Gastroesophageal sphincter (tissue), 4 donors: ENCODE measurements at regions not wholly inside any gene's neighbourhood (a gene's known extent, or its start where the extent isn't known, plus 50 kb on each side); places are given as distances from the start of the nearest gene placed in this dataset.

ENCODE experiments used
- ATAC-seq: fragments of 150-250 bp; one replicate; pipeline ENCODE4 v1.9.1; 2016; ENCODE audit warnings: mild to moderate bottlenecking, moderate library complexity
- H3K27ac ChIP-seq, 4 donors: fragments of 200-600 bp; sonication (generic) in 3 of 4; 1 replicate in 3 of 4; 2 replicates in 1 of 4; pipeline ENCODE4 v1.5.1; 2016 to 2019
- H3K27me3 ChIP-seq: fragments of 200-600 bp; sonication (generic); one replicate; pipeline ENCODE4 v1.5.1; 2019
- H3K36me3 ChIP-seq, 2 donors: fragments of 200-600 bp; sonication (generic); one replicate each; pipeline ENCODE4 v1.5.1; 2019; ENCODE audit warnings: control low read depth in 1 of 2
- H3K4me1 ChIP-seq, 3 donors: fragments of 200-600 bp; sonication (generic); 1 replicate in 2 of 3; 2 replicates in 1 of 3; pipeline ENCODE4 v1.5.1; 2016 to 2019; ENCODE audit warnings: control low read depth in 2 of 3
- H3K4me3 ChIP-seq, 2 donors: fragments of 200-600 bp; sonication (generic); one replicate each; pipeline ENCODE4 v1.5.1; 2019; ENCODE audit warnings: mild to moderate bottlenecking in 1 of 2, moderate library complexity in 1 of 2
- H3K9me3 ChIP-seq, 3 donors: fragments of 200-600 bp; sonication (generic); one replicate each; pipeline ENCODE4 v1.5.1; 2017 to 2019; ENCODE audit warnings: control low read depth in 2 of 3
- CTCF ChIP-seq, 4 experiments: fragments of 200-600 bp in 2 of 4; fragments of 450-650 bp in 2 of 4; sonication (generic) in 1 of 4; IDR thresholded peaks; one replicate each; pipeline ENCODE4 v1.5.1; 2017 to 2019; ENCODE audit warnings: antibody characterized with exemption in 4 of 4, mild to moderate bottlenecking in 2 of 4, moderate library complexity in 2 of 4
- EP300 ChIP-seq: sonication (generic); formaldehyde crosslinking; IDR thresholded peaks from one replicate; pipeline ENCODE4 v1.6.1; 2017; ENCODE audit warnings: antibody characterized with exemption, mild to moderate bottlenecking
- POLR2A ChIP-seq, 2 donors: fragments of 450-650 bp; IDR thresholded peaks; one replicate each; pipeline ENCODE4 v1.6.1; 2017; ENCODE audit warnings: antibody characterized with exemption in 2 of 2, mild to moderate bottlenecking in 2 of 2, moderate library complexity in 1 of 2
- POLR2AphosphoS5 ChIP-seq: sonication (generic); formaldehyde crosslinking; IDR thresholded peaks from one replicate; pipeline ENCODE4 v1.6.1; 2017; ENCODE audit warnings: antibody characterized with exemption
- WGBS, 2 donors: methylation state at CpG; one replicate each; pipeline ENCODE4 v1.1.5; 2018; ENCODE audit warnings: low coverage in 1 of 2; 5-methylcytosine and 5-hydroxymethylcytosine counted together

GRCh38 chr15:29962407-29962806, 120.3 kb upstream of the GOLGA8J start:
- Histone ChIP-seq H3K4me1 (no peaks in the 10 kb centered on the region), H3K4me3 (no peak overlapping the region), H3K36me3 (no peaks in the 10 kb centered on the region), H3K9me3 (no peaks in the 10 kb centered on the region), H3K27me3 (peaks cover 24% of the 10 kb centered on the region), H3K27ac (no peak overlapping the region)
- TF ChIP-seq POLR2AphosphoS5 (no peak), POLR2A (IDR thresholded peaks at IDR 0.05) (no peak), CTCF (IDR thresholded peaks at IDR 0.05) (no peak), EP300 (no peak)
- ATAC-seq, result no peak
- WGBS, 2 donors, result 75 to 88% methylated on average over 1 of the region's 1 CpG

- no peak for ATAC-seq
- WGBS, 2 donors, result 70% methylated on average over 4 to 9 of the region's 9 CpGs
- TF ChIP-seq POLR2AphosphoS5 (no peak), CTCF (IDR thresholded peaks at IDR 0.05) (no peak)
- no peaks in the 10 kb centered on the region for H3K4me1 ChIP-seq
- H3K36me3 ChIP-seq, result no peaks in the 10 kb centered on the region
- no peak overlapping the region for H3K4me3 ChIP-seq
- peaks cover 15% of the 10 kb centered on the region for H3K27me3 ChIP-seq
- no peaks in the 10 kb centered on the region for H3K9me3 ChIP-seq
- no peak overlapping the region for H3K27ac ChIP-seq
Observed at GRCh38 chr15:29959384-29960137, 123.2 kb upstream of the GOLGA8J start.

GRCh38 chr15:29952225-29952624, 130.0 kb upstream of the TJP1 start:
- no peak for TF ChIP-seq CTCF (IDR thresholded peaks at IDR 0.05)
- no peak for TF ChIP-seq EP300
- TF ChIP-seq POLR2A (IDR thresholded peaks at IDR 0.05), result no peak
- TF ChIP-seq POLR2AphosphoS5, result no peak
- no peak for ATAC-seq
- no peaks in the 10 kb centered on the region for H3K9me3 ChIP-seq
- no peak overlapping the region for H3K4me3 ChIP-seq
- no peaks in the 10 kb centered on the region for H3K4me1 ChIP-seq
- no peaks in the 10 kb centered on the region for H3K36me3 ChIP-seq
- no peaks in the 10 kb centered on the region for H3K27me3 ChIP-seq
- H3K27ac ChIP-seq, result no peak overlapping the region
- 45 to 50% methylated on average over 1 of the region's 1 CpG for WGBS, 2 donors

- Histone ChIP-seq H3K9me3 (no peaks in the 10 kb centered on the region), H3K36me3 (no peaks in the 10 kb centered on the region), H3K27me3 (no peaks in the 10 kb centered on the region), H3K4me3 (no peak overlapping the region), H3K4me1 (no peaks in the 10 kb centered on the region), H3K27ac (no peak overlapping the region)
- ATAC-seq, result no peak
- TF ChIP-seq POLR2AphosphoS5 (no peak), CTCF (IDR thresholded peaks at IDR 0.05) (no peak), POLR2A (IDR thresholded peaks at IDR 0.05) (no peak), EP300 (no peak)
- WGBS, 2 donors, result 69 to 81% methylated on average over 9 of the region's 9 CpGs
Observed at GRCh38 chr15:29945943-29946596, 123.8 kb upstream of the TJP1 start.

- 56 to 64% methylated on average over 1 to 2 of the region's 2 CpGs for WGBS, 2 donors
- no peak for ATAC-seq
- no peaks in the 10 kb centered on the region for H3K9me3 ChIP-seq
- no peak overlapping the region for H3K4me3 ChIP-seq
- no peaks in the 10 kb centered on the region for H3K4me1 ChIP-seq
- TF ChIP-seq EP300 (no peak), CTCF (IDR thresholded peaks at IDR 0.05) (no peak), POLR2A (IDR thresholded peaks at IDR 0.05) (no peak), POLR2AphosphoS5 (no peak)
- no peaks in the 10 kb centered on the region for H3K36me3 ChIP-seq
- no peak overlapping the region for H3K27ac ChIP-seq
- H3K27me3 ChIP-seq, result no peaks in the 10 kb centered on the region
Observed at GRCh38 chr15:29944925-29945324, 122.7 kb upstream of the TJP1 start.
